SU-DHL-6 (cell line): ENCODE measurements at regions not wholly inside any gene's neighbourhood (a gene's known extent, or its start where the extent isn't known, plus 50 kb on each side); places are given as distances from the start of the nearest gene placed in this dataset.

Source experiments
- H2AFZ ChIP-seq: fragments of 200-600 bp; sonication (generic); 2 replicates; pipeline ENCODE4 v1.6.1; 2014; ENCODE audit warnings: low read depth, mild to moderate bottlenecking, moderate library complexity, mixed read lengths, antibody characterized with exemption, low read length; ENCODE audit not compliant: severe bottlenecking
- H3F3A ChIP-seq: fragments of 200-600 bp; shearing (Covaris generic); 2 replicates; pipeline ENCODE4 v1.6.0; 2016; ENCODE audit warnings: antibody characterized with exemption, mild to moderate bottlenecking; ENCODE audit not compliant: insufficient read depth
- H3K27ac ChIP-seq: fragments of 200-600 bp; sonication (generic); 2 replicates; pipeline ENCODE4 v1.5.1; 2016; ENCODE audit warnings: low read depth, mild to moderate bottlenecking, low read length, moderate library complexity, mixed read lengths
- H3K27me3 ChIP-seq: fragments of 200-600 bp; sonication (generic), shearing (Covaris generic); 2 replicates; pipeline ENCODE4 v1.6.0; 2014; ENCODE audit warnings: mild to moderate bottlenecking, low read length
- H3K36me3 ChIP-seq: fragments of 200-600 bp; sonication (generic); 2 replicates; pipeline ENCODE4 v1.6.1; 2014; ENCODE audit warnings: mild to moderate bottlenecking, low read length, mixed read lengths
- H3K4me2 ChIP-seq: fragments of 300-600, 200-600 bp; shearing (Covaris generic), sonication (generic); 2 replicates; pipeline ENCODE4 v1.6.0; 2014; ENCODE audit warnings: low read length, low read depth, mild to moderate bottlenecking; ENCODE audit not compliant: poor library complexity, severe bottlenecking
- H3K4me3 ChIP-seq: fragments of 200-600 bp; sonication (generic); 2 replicates; pipeline ENCODE4 v1.5.1; 2014; ENCODE audit warnings: antibody characterized with exemption, low read length, mild to moderate bottlenecking, mixed read lengths; ENCODE audit not compliant: insufficient read depth, poor library complexity, severe bottlenecking
- H3K79me2 ChIP-seq: fragments of 200-600 bp; sonication (generic); 2 replicates; pipeline ENCODE4 v1.6.1; 2014; ENCODE audit warnings: mild to moderate bottlenecking, low read length, moderate library complexity; ENCODE audit not compliant: insufficient read depth
- H3K9ac ChIP-seq: fragments of 200-600 bp; sonication (generic); 2 replicates; pipeline ENCODE4 v1.7.0; 2014; ENCODE audit warnings: mild to moderate bottlenecking, low read length
- H3K9me2 ChIP-seq: fragments of 200-600 bp; sonication (generic); replicated peaks from 2 replicates; pipeline ENCODE4 v1.6.1; 2014; ENCODE audit warnings: low read length; ENCODE audit not compliant: insufficient read depth
- H3K9me3 ChIP-seq: fragments of 200-600 bp; sonication (generic); 2 replicates; pipeline ENCODE4 v1.6.1; 2014; ENCODE audit warnings: low read length, mixed read lengths; ENCODE audit not compliant: insufficient read depth
- H4K20me1 ChIP-seq: fragments of 200-600 bp; sonication (generic); 2 replicates; pipeline ENCODE4 v1.6.1; 2014; ENCODE audit warnings: low read depth, mild to moderate bottlenecking, antibody characterized with exemption, low read length, moderate library complexity, mixed read lengths
- CTCF ChIP-seq: fragments of 200-600 bp; sonication (generic); IDR thresholded peaks from one replicate; pipeline ENCODE4 v1.5.1; 2017; ENCODE audit warnings: antibody characterized with exemption, mild to moderate bottlenecking, low read length, moderate library complexity; ENCODE audit not compliant: insufficient read depth, poor library complexity, severe bottlenecking
- EZH2phosphoT487 ChIP-seq: fragments of 200-600 bp; sonication (generic), shearing (Covaris generic); conservative IDR thresholded peaks from 2 replicates; pipeline ENCODE4 v1.6.1; 2018; ENCODE audit warnings: mild to moderate bottlenecking, antibody characterized with exemption, low read length, moderate library complexity, mixed read lengths

- Histone ChIP-seq H3K4me2 (no peak overlapping the region), H2AFZ (no peak overlapping the region), H4K20me1 (no peaks in the 10 kb centered on the region), H3K27ac (no peak overlapping the region), H3F3A (no peaks in the 10 kb centered on the region), H3K9me2 (no peaks in the 10 kb centered on the region), H3K9ac (no peak overlapping the region), H3K4me3 (no peak overlapping the region), H3K36me3 (no peaks in the 10 kb centered on the region), H3K9me3 (no peaks in the 10 kb centered on the region), H3K27me3 (no peaks in the 10 kb centered on the region), H3K79me2 (no peaks in the 10 kb centered on the region)
- no peak for TF ChIP-seq EZH2phosphoT487
- no peak for TF ChIP-seq CTCF
These were observed 447.4 kb upstream of the NRSN1 start for GRCh38 chr6:23678626-23679025.

GRCh38 chr6:23681743-23682142 is 444.3 kb upstream of the NRSN1 start:
- TF ChIP-seq CTCF: no peak
- H3K27ac ChIP-seq: no peak overlapping the region
- no peak overlapping the region for H3K4me2 ChIP-seq
- no peaks in the 10 kb centered on the region for H3K9me3 ChIP-seq
- H4K20me1 ChIP-seq: no peaks in the 10 kb centered on the region
- H3K79me2 ChIP-seq: no peaks in the 10 kb centered on the region
- no peak overlapping the region for H3K9ac ChIP-seq
- no peaks in the 10 kb centered on the region for H3K27me3 ChIP-seq
- no peak overlapping the region for H3K4me3 ChIP-seq
- no peak overlapping the region for H2AFZ ChIP-seq
- no peaks in the 10 kb centered on the region for H3F3A ChIP-seq
- H3K36me3 ChIP-seq: no peaks in the 10 kb centered on the region
- no peaks in the 10 kb centered on the region for H3K9me2 ChIP-seq

- no peaks in the 10 kb centered on the region for H3K27me3 ChIP-seq
- no peak overlapping the region for H3K4me3 ChIP-seq
- no peaks in the 10 kb centered on the region for H3K79me2 ChIP-seq
- no peak overlapping the region for H2AFZ ChIP-seq
- H3K27ac ChIP-seq: no peak overlapping the region
- no peaks in the 10 kb centered on the region for H4K20me1 ChIP-seq
- no peak for TF ChIP-seq CTCF
- no peak for TF ChIP-seq EZH2phosphoT487
- no peaks in the 10 kb centered on the region for H3K9me3 ChIP-seq
- no peak overlapping the region for H3K9ac ChIP-seq
- H3K4me2 ChIP-seq: no peak overlapping the region
- H3F3A ChIP-seq: no peaks in the 10 kb centered on the region
- no peaks in the 10 kb centered on the region for H3K9me2 ChIP-seq
- H3K36me3 ChIP-seq: no peaks in the 10 kb centered on the region
These were observed 437.4 kb upstream of the NRSN1 start for GRCh38 chr6:23688650-23689049.

GRCh38 chr6:23690453-23691049 is 435.5 kb upstream of the NRSN1 start:
- Histone ChIP-seq H3K4me3 (no peak overlapping the region), H3K9me3 (no peaks in the 10 kb centered on the region), H2AFZ (no peak overlapping the region), H3K27ac (no peak overlapping the region), H3K9ac (no peak overlapping the region), H3K36me3 (no peaks in the 10 kb centered on the region), H3K9me2 (no peaks in the 10 kb centered on the region), H3K79me2 (no peaks in the 10 kb centered on the region), H3K4me2 (no peak overlapping the region), H3F3A (no peaks in the 10 kb centered on the region), H4K20me1 (no peaks in the 10 kb centered on the region), H3K27me3 (no peaks in the 10 kb centered on the region)
- no peak for TF ChIP-seq EZH2phosphoT487
